GM21447 (cell line): ENCODE measurements at regions not wholly inside any gene's neighbourhood (a gene's known extent, or its start where the extent isn't known, plus 50 kb on each side); places are given as distances from the start of the nearest gene placed in this dataset.
"Not testable (repeated sequence)": the region's sequence is repeated elsewhere in the genome, so short reads cannot be mapped to it uniquely, and the experiment has no call there.

Experiments used
- ATAC-seq: cut with Tn5 transposase; IDR thresholded peaks from one replicate; pipeline ENCODE4 v1.9.1; 2021; ENCODE audit not compliant: unreplicated experiment

DNA sequence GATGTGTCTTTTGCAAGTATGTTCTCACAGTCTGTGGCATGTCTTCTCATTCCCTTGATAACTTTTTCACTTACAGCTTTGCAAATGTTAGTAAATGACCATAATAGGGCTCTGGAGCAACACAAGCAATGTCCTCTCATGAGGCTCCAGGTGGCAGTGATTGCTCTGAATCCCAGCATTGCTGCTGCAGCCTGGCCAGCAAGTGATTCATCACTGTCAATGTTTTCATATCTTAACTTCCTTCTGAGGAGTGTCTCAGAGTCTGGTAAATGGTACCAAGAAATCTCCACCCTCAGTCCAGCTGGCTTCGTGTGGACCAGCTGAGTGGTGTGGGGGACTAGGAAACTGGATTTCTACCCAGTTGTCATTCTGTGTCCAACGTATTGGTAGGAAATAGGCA is 139.6 kb downstream of the MYLK4 start:
- no peak for ATAC-seq

GRCh38 chr6:2608503-2608902 is 142.2 kb downstream of the MYLK4 start:
- no peak for ATAC-seq

DNA sequence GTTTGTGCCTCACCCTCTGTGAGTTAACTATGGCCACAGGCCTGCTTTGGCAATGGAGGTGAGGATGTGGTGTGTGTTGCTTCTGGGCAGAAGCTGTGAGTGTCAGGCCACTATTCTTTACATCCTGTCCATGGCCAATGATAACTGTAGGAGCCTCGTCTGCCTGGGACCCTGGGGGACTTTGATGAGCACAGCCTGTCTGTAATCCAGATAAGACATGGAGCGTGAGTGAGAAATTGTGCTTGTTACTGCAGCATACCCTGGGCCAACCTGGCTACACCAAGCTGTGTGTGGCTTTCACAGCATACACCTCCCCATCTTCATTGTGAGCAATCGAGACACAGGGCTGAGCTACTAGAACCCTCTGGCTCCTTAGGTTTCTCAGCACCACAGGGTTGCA is 150.4 kb downstream of the MYLK4 start:
- no peak for ATAC-seq

DNA sequence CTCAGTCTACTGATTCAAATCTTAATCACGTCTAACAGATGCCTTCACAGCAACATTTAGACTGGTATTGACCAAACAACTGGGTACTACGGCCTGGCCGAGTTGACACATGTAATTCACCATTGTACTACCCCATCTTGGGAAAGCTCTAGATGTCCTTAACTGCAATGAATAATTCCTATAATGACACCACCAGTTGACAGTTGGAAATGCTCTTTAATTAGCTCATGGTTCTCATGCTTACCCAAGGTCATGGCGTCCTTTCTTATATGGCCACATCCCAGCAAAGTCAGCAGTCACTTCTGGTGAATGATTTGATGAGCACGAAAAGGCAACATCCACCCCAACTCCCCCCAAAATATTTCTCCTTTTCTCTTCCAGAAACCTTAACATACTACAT is 150.9 kb downstream of the MYLK4 start:
- no peak for ATAC-seq

- no peak for ATAC-seq
Observed at GRCh38 chr6:2598867-2599266, 151.9 kb downstream of the MYLK4 start.

GRCh38 chr6:2597991-2598390 is 152.7 kb downstream of the MYLK4 start:
- no peak for ATAC-seq

- ATAC-seq: not testable (repeated sequence)
Observed at GRCh38 chr6:2597457-2597856, 153.3 kb downstream of the MYLK4 start.

- ATAC-seq: no peak
Observed at GRCh38 chr6:2596222-2596621, 154.5 kb downstream of the MYLK4 start.

DNA sequence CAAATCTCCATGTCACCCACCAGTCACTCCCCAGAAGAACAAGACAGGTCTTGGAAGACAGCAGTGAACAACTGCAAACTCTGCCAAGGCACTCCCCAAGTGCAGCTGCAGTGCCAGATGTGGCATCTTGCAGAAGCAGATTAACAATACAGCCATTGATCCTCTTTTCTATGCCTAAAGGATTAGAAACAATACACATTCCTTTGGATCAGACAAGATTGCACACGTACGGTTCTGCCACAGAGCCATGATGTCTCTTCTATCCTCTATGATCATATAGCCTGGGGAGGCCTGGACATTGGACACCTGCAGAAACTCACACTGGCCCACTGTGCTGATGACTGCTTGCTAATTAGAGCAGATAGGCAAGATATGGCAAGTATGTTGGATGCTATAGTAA is 155.9 kb downstream of the MYLK4 start:
- no peak for ATAC-seq

- ATAC-seq: no peak
Observed at GRCh38 chr6:2593167-2593566, 157.6 kb downstream of the MYLK4 start.

- ATAC-seq: no peak
Observed at GRCh38 chr6:2589171-2589661, 161.5 kb downstream of the MYLK4 start.

- ATAC-seq: no peak
Observed at GRCh38 chr6:2583459-2583858, 167.3 kb downstream of the MYLK4 start.

GRCh38 chr6:2582268-2582667 is 168.5 kb downstream of the MYLK4 start:
- no peak for ATAC-seq

GRCh38 chr6:2581611-2582010 is 169.1 kb downstream of the MYLK4 start:
- no peak for ATAC-seq

DNA sequence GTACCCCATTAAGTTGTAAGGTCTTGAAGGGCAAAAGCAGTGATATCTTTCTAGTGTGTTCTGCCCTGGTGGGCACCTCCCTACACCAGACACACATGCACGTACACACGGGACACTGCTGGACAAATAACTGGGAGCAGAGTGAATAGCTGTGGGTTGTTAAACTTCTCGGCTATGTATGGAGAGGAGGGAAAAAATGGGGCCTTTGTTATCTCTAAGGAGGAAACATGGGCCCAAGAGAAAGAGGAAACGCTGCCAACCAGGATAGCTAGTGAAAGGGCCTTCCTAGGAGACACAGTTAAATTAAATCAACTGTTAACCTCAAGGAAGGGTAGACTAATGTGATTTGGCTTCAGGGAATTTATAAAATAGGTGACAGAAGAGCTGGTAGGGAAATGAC is 169.7 kb downstream of the MYLK4 start:
- no peak for ATAC-seq

DNA sequence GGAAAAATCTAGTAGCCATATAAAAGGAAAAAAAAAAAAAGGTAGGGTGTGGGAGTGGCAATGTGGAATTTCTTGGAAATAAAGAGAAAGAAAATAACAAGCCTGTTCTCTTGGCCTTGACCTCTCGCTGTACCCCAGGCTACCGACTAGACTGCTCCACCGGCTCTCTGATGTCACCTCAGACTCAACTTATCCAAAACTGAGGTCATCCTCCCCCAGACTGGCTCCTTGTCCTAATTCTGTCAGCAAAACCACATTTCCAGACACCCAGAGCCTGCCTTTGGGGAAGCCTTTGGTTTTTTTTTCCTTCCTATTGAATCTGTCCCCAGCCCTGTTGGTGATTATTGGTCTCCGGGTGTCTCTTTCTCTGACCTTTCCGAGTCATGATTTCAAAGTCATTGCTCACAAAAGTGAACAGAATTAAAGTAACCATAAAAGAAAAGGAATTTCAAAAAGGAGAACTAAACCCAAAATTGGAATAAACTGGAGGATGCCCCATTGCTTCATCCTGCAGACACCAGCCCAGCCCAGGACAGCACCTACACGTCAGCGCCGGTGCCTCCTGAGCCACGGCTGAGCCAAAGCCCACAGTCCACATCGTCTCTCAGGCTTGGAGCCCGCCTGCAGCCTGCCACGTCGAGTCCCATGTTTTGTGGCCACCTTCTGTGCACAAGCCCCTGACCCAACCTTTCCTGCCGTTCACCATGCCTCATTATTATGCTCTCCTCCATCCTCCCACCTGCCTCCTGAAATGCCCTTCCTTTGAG is 170.7 kb downstream of the MYLK4 start:
- ATAC-seq: no peak

DNA sequence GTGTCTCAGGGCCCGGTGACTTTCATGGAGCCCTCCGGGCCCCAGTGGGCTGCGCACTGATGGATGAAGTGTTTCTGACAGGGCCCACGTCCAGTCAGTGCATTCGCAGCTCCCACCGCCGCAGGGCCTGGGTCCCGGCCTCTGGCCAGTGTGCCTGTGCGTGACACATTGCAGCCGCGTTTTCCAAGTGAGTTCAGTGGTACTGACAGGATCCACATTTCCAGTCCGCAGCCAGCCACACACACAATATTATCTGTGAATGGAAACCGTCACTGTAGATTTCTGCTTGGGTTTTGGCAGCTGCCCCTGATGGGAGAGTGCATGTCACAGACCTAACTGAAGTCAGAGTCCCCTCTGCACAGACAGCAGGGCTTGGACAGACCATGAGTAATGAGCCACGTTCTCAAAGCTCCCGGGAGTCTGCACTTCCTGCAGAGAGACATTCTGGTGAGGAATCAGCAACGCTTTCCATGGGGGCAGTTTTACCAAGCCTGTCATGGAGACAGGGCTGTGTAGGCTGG is 171.4 kb downstream of the MYLK4 start:
- no peak for ATAC-seq

- ATAC-seq: no peak
Observed at GRCh38 chr6:2578767-2579166, 172.0 kb downstream of the MYLK4 start.

- ATAC-seq: no peak
Observed at GRCh38 chr6:2576499-2576898, 174.2 kb downstream of the MYLK4 start.

DNA sequence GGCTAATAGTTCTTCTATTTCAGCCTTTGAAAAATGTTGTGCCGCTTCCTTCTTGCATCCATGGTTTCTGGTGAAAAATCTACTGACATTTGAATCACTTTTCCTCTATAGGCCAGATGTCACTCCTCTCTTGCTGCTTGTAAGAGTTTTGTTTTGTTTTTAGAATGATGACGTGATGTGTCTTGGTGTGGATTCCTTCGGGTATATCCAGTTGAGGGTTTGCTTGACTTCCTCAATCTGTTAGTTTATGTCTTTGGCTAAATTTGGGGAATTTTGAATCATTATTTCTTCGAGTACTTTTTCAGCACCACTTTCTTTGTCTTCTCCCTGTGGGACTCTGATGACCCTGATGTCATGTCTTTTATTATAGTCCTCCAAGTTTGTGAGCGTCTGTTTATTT is 175.5 kb downstream of the MYLK4 start:
- ATAC-seq: no peak

DNA sequence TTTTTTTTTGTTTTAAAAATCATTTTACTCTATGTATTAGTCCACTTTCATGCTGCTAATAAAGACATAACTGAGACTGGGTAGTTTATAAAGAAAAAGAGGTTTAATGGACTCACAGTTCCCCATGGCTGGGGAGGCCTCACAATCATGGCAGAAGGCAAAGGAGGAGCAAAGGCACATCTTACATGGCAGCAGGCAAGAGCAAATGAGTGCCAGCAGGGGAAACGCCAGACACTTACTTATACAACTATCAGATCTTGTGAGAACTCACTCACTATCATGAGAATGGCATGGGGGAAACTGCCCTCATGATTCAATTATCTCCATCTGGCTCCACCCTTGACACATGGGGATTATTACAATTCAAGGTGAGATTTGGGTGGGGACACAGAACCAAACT is 181.3 kb downstream of the MYLK4 start:
- ATAC-seq: not testable (repeated sequence)

- no peak for ATAC-seq
Observed at GRCh38 chr6:2566048-2566447, 184.7 kb downstream of the MYLK4 start.

GRCh38 chr6:2565499-2565898 is 185.2 kb downstream of the MYLK4 start:
- ATAC-seq: no peak
